Upper lobe of left lung (tissue), 4 donors: ENCODE measurements at regions not wholly inside any gene's neighbourhood (a gene's known extent, or its start where the extent isn't known, plus 50 kb on each side); places are given as distances from the start of the nearest gene placed in this dataset.

ENCODE experiments used
- CTCF ChIP-seq, 6 experiments: fragments of 450-650 bp in 4 of 6; fragments of 200-600 bp in 2 of 6; sonication (generic) in 2 of 6; IDR thresholded peaks; one replicate each; pipeline ENCODE4 v1.5.1; 2016 to 2019; ENCODE audit warnings: antibody characterized with exemption in 6 of 6
- EP300 ChIP-seq, 4 donors: sonication (generic); formaldehyde crosslinking; IDR thresholded peaks; one replicate each; pipeline ENCODE4 v1.5.1; 2017; ENCODE audit warnings: antibody characterized with exemption in 4 of 4, control low read depth in 2 of 4
- POLR2A ChIP-seq, 4 donors: fragments of 450-650 bp; IDR thresholded peaks; one replicate each; pipeline ENCODE4 v1.5.1; 2016 to 2017; ENCODE audit warnings: antibody characterized with exemption in 4 of 4, mild to moderate bottlenecking in 2 of 4
- POLR2AphosphoS5 ChIP-seq, 2 donors: sonication (generic); formaldehyde crosslinking; IDR thresholded peaks; one replicate each; pipeline ENCODE4 v1.5.1; 2017; ENCODE audit warnings: antibody characterized with exemption in 2 of 2

DNA sequence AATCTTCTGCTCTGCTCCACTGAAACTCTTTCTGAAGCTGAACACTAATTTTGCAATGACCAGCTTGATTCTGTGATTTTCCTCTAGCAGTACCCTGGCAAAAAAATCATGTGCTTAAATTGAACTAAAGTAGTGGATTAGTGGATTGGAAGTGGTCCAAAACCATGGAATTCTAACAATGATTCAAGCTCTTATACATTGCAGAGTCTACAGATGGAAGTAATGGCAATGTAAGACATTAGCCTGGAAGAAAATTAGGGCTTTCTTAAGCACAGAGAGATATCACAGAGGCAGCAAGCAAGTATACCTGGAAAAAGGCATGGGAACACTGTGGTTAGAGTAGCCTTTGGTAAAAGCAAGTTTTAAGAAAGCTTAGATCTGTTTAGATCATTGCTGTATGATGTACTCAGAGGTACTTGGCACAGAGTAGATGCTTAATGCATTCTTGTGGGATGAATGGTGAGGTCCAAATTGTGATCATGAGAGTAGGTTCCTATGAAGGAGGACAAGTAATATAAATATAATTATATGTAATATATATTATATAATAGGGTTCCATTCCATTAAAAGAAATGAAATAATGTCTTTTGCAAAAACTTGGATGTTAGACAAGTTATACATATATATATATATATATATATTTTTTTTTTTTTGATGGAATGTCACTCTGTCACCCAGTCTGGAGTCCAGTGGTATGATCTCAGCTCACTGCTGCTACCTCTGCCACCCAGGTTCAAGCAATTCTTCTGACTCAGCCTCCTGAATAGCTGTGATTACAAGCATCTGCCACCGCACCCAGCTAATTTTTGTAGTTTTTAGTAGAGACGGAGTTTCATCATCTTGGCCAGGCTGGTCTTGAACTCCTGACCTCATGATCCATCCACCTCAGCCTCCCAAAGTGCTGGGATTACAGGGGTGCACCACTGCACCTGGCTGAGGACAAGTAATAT lies 172.2 kb upstream of the SCN7A start:
- TF ChIP-seq CTCF (IDR thresholded peaks at IDR 0.05): no peak
- no peak for TF ChIP-seq POLR2A (IDR thresholded peaks at IDR 0.05)
- TF ChIP-seq POLR2AphosphoS5 (IDR thresholded peaks at IDR 0.05): no peak
- TF ChIP-seq EP300 (IDR thresholded peaks at IDR 0.05): no peak
